NCI-H146 treated with DMSO at 0.1 percent for 48 hours (cell line): ENCODE measurements at regions not wholly inside any gene's neighbourhood (a gene's known extent, or its start where the extent isn't known, plus 50 kb on each side); places are given as distances from the start of the nearest gene placed in this dataset.
"Not testable (repeated sequence)": the region's sequence is repeated elsewhere in the genome, so short reads cannot be mapped to it uniquely, and the experiment has no call there.

Experiments used
- DNase-seq: peaks from one replicate; lab custom pipeline; 2025; ENCODE audit not compliant: unreplicated experiment; lab: John Stamatoyannopoulos, UW

- DNase-seq, result no peak
Measured at GRCh38 chr2:16395601-16396000, 270.0 kb downstream of the CYRIA start.

GRCh38 chr2:16394986-16395550 lies 270.6 kb downstream of the CYRIA start:
- DNase-seq, result no peak

GRCh38 chr2:16394072-16394985 lies 271.3 kb downstream of the CYRIA start:
- no peak for DNase-seq

- DNase-seq, result no peak
Measured at GRCh38 chr2:16393500-16394071, 272.0 kb downstream of the CYRIA start.

GRCh38 chr2:16392647-16393499 lies 272.8 kb downstream of the CYRIA start:
- DNase-seq, result no peak

GRCh38 chr2:16391986-16392385 lies 273.6 kb downstream of the CYRIA start:
- DNase-seq, result no peak

GRCh38 chr2:16390561-16390960 lies 275.1 kb downstream of the CYRIA start:
- DNase-seq, result no peak

- no peak for DNase-seq
Measured at GRCh38 chr2:16389611-16390010, 276.0 kb downstream of the CYRIA start.

GRCh38 chr2:16388199-16388830 lies 277.3 kb downstream of the CYRIA start:
- DNase-seq, result not testable (repeated sequence)

GRCh38 chr2:16387461-16387984 lies 278.1 kb downstream of the CYRIA start:
- no peak for DNase-seq

- no peak for DNase-seq
Measured at GRCh38 chr2:16386431-16386830, 279.2 kb downstream of the CYRIA start.

- DNase-seq, result no peak
Measured at GRCh38 chr2:16386031-16386430, 279.6 kb downstream of the CYRIA start.

- no peak for DNase-seq
Measured at GRCh38 chr2:16385341-16385740, 280.3 kb downstream of the CYRIA start.

GRCh38 chr2:16383411-16383810 lies 282.2 kb downstream of the CYRIA start:
- DNase-seq, result no peak

GRCh38 chr2:16382451-16382850 lies 283.2 kb downstream of the CYRIA start:
- DNase-seq, result no peak

- no peak for DNase-seq
Measured at GRCh38 chr2:16381511-16381910, 284.1 kb downstream of the CYRIA start.

GRCh38 chr2:16379901-16380300 lies 285.7 kb downstream of the CYRIA start:
- DNase-seq, result not testable (repeated sequence)

GRCh38 chr2:16379061-16379460 lies 286.6 kb downstream of the CYRIA start:
- not testable (repeated sequence) for DNase-seq

GRCh38 chr2:16378031-16378430 lies 287.6 kb downstream of the CYRIA start:
- DNase-seq, result no peak

GRCh38 chr2:16375981-16376380 lies 289.7 kb downstream of the CYRIA start:
- DNase-seq, result no peak
